GM21423 (cell line): ENCODE measurements at regions not wholly inside any gene's neighbourhood (a gene's known extent, or its start where the extent isn't known, plus 50 kb on each side); places are given as distances from the start of the nearest gene placed in this dataset.
"Not testable (repeated sequence)": the region's sequence is repeated elsewhere in the genome, so short reads cannot be mapped to it uniquely, and the experiment has no call there.

Experiments
- ATAC-seq: cut with Tn5 transposase; IDR thresholded peaks from one replicate; pipeline ENCODE4 v1.9.1; 2021; ENCODE audit warnings: mild to moderate bottlenecking, moderate library complexity; ENCODE audit not compliant: unreplicated experiment

DNA sequence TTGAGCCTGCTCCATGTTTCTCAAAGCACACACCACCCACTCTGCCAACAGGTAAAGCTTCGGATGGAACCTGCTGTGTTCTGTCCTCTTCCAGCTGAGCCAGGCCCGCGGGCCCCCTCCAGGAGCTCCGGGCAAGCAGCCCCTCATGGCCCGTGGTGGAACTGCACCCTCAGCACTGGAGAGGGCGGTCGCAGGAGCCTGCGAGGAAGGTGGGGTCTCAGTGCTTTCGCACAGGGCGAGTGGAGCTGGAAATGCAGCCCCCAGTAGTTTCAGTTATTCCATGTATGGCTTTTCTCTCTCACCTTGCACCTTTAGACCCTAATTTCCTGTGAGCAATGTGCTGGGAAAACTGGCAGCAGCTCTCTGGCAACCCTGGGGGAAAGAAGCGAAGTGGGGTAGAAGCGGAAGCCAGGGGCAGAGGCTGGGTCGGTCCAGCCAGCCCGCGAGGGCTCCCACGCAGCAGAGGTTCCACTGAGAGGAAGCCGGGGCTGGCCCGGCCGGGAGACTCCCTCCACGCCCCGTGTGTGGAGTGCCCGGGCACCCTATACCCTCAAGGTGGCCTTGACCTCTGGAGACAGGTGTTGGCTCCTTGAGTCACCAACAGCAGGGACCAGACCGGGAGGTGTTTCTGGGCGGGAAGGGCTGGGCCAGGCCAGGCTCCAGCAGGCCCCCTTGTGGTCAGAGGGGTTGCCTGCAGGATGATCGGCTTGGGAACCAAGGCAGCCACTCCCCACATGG is 119.9 kb upstream of the TMEM45B start:
- peak; percentile 85 for ATAC-seq

DNA sequence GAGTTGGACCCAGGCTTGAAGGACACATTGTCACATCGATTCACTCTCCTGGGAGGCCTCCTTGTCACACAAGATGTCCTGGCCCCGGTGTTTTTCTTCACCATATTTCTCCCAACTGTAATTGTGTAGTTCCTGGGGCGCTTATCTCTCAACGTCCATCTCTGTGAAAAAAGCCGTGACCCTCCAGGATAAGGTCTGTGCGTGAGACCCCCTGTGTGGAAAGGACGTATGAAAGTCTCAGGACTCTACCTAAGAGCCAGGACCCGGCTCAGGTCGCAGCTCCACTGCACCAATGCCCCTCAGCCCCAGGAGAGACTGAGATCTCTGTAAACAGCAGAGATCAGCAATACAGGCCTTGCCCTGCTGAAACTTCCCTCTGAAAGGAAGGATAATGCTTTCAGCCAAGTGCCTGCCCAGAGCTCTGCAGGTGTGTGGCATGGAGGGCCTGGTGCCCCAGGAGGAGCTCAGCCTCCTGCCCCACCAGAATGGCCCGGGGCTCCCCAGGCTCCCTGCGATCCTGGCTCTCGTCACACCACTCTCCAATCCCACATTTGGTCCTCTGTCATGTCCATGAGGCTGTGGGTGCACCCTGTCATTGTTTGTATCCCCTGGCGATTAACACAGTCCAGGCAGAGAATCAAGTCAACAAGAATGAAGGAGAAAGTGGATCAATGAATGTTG is 119.2 kb upstream of the TMEM45B start:
- ATAC-seq, result no peak

DNA sequence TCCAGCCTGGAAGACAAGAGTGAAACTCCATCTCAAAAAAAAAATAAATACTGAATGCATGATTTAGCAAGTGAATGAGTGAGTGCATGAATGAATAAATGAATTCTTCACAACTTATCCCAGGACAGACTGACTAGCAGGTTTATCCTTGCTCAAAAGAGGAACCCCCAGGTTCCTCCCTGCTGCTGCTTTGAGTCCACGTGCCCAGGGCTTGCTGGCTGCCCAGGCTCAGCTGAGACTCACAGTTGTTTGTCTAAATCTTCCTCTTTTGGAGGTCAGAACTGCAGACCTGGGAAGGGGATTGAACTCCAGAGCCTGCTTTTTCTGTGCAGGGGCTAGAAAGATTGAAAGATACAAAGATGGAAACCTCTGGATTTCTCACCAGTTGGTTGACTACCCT is 117.4 kb upstream of the TMEM45B start:
- ATAC-seq, result no peak

DNA sequence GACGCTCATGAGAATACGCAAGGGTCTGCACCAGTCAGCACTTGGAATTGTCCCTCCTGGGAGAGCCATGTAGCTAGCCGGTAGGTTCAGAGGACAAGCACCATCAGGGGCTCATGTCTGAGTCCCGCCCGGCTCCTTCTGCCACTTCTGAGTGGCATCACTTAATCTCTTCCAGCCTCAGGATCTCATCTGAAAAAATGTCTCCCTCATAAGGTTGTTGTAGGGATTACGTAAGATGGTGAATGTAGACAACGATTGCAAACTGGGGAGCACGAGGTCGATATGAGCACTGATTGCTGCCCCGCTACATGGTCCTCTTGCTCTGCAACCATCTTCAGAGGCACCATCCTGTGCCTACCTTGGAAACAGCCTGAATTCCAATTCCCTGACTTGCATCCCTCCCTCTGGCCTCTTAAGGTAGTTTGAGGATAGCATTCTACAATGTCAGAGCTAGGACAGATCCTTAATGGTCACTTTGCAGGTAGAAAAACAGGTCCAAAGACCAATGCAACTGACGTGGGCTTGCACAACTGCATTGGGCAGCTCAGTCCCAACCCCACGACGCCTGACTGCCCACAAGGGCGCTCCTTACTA is 115.8 kb upstream of the TMEM45B start:
- no peak for ATAC-seq

DNA sequence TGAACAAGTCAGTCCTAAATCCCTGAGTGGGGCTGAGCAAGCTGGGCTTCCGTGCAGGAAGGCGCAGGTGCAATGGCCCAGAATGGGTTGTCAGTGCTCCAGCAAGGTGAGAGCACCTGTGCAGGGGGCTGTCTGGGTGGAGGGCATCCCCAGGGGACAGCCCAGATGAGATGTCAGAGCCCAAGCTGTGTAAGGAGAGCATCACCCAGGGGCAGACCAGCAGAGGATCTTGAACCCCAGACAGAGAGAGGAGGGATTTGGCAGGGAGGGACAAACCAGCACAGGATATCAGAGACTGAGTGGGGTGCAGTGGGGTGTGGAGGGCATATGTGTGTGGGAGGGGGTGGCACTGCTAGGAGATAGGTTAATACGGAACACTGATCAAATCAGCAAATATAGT is 114.9 kb upstream of the TMEM45B start:
- no peak for ATAC-seq

DNA sequence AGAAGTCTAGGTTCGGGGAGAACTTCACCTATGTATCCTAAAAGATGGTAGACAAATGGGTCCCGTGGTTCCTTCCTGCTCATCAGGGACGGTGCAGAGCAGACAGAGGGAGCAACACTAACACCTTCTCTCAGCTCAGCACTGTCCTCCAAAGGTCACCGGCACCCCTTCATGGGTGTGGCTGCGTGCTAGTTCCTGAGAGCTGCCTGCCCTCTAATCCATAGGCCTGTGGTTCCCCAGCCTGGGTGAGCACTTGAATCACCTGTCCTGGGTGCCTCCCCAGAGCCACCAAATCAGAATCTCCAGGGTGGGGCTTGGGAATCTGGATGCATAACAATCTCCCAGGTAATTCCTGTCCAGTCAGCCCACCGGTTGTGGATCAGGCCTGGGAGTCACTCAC is 113.9 kb upstream of the TMEM45B start:
- no peak for ATAC-seq

DNA sequence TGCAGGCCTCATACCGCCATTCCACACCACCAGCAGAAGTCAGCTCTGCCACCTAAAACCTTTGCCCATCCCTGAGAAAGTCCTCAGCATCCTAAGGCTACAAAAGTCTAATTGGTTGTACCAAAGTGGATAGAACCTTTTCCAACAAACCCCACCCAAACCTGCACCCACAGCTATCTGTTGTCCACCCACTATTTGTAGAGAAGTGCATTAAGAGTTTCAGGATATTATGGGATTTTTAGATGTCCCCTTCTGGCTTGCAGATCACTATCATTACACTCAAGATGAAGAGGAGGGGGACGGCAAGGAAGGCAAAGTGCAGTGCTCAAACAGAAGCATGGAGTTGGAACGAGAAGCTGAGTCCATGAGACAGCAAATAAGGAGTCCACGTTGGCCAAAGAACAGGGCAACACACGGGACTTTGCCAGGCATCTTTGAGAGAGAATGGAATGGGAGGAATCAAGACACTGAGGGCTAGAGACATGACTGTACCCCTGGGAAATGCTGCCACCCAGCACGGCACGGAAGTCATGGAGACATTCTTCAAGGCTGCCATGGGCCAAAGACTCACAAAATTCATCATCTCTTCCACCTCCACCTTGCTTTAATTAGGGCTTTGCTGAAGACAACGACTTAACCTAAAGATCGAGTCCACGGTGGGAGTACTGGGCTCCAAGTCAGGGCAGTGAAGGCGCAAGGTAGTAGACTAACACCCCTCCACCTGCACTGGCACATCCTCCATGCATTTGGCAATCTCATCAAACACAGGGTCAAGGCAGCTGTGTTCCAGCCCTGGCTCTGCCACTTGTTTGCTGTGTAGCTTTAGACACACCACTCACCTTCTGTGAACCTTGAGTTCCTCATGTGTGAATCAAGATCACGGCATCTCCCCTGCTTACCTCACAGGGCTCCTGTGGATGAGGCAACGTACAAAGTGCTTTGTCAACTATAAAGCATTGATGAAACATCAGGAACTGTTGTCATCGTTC is 112.9 kb upstream of the TMEM45B start:
- ATAC-seq, result no peak

DNA sequence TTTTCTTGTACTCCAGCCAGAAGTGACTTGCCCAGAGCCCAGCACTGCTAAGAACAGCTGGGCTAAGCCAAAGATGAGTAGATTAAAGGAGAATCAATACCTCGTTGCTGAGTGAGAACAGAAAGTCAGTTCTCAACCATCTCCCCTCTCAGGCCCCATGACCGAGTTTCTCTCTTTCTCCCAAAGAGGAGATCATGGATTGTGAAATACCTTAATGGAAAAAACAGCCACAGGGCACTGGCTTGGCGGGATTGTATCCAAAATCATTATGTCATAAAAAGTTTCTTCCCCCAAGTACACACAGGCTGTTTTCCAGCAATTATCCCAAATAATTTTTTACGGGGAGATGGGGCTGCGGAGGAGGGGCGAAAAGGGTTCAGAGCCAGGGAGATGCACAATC is 111.8 kb upstream of the TMEM45B start:
- no peak for ATAC-seq

DNA sequence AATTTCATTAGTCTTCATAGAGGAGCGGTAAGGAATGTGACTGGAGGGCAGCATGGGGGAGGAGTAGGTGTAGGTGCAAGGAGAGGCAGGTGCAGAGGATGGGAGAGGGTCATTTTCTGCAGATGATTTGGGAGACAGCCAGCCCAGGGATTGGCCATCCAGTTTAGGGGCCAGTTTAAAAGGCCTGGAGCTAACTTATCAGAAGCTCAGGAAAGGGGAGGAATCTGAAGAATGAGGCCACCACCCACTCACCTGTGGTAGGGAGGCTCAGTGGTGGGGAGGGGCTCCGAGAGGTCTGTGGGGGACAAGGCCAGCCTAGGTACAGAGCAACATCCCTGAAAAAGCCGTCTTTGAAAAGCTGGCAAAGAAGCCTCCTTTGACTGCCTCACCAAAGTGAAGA is 110.8 kb upstream of the TMEM45B start:
- ATAC-seq, result no peak

DNA sequence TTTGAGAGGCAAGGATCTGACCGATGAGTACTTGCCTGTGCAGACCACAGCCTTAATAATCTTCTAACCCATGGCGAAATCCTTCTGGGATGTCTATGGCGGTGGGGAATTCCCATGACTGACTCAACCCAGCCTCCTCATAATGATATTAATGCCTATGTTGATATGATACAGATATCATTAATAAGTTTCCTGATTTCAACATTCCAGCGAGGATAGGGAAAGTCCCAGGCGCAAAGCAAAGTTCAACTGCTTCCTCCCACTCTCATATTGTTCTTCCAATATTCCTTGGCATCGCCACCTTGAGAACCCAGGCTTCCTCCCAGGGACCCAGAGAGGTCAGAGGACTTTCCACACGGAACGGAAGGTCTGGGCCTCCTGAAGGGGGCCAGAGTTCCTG is 110.3 kb upstream of the TMEM45B start:
- no peak for ATAC-seq

DNA sequence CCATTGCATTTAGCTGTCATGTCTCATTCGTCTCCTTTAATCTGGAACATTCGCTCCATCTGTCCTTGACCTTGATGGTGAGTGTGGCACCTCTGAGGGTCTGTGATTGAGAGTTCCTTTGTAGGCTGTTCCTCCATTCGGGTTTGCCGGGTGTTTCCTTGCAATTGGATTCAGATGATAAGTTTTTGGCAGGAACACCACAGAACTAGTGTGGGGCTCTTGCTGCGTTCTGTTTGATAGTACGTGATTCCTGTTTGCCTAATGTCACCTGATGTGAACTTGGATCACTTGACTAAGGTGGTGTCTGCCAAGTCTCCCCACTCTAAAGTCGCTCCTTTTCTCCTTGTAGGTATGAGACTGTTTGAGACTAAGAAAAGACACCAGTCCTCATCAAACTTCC is 109.7 kb upstream of the TMEM45B start:
- no peak for ATAC-seq

DNA sequence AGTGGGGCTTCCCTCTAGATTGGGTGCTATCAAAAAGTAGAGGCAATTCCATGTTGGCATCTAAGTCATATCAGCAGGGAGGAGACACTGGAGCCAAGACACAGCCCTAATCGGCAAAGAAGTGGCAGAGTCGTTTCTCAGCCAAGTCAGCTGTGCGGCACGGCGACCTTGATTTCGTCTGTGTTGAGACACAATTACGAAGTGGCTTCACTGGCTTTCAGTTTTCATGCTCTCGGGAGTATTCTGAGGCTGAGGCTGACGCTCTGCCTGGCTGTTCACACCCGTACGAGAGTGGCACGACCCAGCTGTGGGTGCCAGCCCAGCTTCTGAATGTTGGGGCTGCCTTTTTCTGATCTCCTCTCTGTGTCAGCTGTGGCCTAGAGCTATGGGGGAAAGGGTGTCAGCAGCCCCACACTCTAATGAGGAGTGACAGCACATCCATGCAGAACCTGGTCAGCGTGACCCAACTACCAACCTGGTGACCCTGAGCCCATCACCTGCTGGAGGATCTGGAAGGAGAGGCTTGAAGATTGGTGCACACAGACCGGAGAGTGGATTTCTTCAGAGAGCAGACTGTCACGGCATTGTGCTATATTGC is 105.7 kb upstream of the TMEM45B start:
- ATAC-seq, result no peak

DNA sequence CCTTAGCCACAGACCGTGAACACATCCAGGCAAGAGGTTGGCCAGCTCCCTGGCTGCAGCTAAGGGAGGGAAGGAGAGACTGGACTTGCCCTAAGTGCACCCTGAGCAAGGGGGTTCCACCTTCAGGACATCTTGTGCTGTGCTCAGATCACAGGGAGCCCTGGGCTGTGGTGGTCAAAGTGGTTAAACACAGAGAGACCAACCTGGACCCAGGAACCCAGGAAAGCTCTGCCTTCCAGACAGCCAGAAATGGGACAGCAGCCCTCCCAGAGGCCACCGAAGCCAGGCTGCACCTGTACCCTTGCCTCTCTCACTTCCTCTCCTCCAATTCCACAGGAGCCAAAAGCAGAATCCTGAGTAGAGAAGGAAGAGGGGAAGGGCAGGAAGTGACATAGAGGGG is 105.2 kb upstream of the TMEM45B start:
- ATAC-seq, result no peak

DNA sequence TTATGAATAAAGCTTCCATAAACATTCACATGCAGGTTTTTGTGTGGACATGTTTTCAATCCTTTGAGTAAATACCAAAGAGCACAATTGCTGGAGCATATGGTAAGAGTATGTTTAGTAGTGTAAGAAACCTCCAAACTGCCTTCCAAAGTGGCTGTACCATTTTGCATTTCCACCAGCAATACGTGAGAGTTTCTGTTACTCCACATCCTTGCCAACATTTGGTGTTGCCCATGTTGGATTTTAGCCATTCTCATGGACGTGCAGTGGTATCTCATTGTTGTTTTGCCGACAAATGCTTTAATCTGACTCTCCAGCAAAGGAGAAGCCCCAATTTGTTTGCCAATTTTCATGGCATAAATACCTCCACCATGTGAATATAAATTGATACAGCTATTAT is 103.9 kb upstream of the TMEM45B start:
- no peak for ATAC-seq

DNA sequence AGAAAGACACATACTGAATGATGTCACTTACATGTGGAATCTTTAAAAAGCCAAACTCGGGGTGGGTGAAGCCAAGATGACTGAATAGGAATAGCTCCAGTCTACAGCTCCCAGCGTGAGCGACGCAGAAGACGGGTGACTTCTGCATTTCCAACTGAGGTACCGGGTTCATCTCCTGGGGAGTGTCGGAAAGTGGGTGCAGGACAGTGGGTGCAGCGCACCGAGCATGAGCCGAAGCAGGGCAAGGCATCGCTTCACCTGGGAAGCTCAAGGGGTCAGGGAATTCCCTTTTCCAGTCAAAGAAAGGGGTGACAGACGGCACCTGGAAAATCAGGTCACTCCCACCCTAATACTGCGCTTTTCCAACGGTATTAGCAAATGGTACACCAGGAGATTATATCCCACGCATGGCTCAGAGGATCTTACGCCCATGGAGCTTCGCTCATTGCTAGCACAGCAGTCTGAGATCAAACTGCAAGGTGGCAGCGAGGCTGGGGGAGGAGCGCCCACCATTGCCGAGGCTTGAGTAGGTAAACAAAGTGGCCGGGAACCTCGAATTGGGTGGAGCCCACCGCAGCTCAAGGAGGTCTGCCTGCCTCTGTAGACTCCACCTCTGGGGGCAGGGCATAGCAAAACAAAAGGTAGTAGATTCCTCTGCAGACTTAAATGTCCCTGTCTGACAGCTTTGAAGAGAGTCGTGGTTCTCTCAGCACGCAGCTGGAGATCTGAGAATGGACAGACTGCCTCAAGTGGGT is 103.0 kb upstream of the TMEM45B start:
- not testable (repeated sequence) for ATAC-seq

DNA sequence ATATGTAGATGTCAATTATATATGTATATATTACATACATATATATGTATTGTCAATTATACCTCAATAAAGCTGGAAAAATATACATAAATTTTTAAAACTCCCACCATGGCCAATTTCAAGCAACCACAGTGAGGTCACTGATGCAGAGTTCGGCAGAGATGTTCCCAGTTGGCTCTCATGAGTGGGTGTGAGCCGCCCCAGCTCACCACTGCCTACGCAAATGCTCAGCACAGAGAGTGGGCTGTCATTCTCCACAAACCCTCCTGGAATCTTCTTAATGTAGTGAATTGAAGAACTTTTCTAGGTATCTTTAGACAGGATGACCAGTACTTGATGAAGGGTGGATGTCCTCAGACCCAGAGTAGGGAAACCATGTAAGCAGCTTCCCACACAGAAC is 96.6 kb upstream of the TMEM45B start:
- ATAC-seq, result no peak

DNA sequence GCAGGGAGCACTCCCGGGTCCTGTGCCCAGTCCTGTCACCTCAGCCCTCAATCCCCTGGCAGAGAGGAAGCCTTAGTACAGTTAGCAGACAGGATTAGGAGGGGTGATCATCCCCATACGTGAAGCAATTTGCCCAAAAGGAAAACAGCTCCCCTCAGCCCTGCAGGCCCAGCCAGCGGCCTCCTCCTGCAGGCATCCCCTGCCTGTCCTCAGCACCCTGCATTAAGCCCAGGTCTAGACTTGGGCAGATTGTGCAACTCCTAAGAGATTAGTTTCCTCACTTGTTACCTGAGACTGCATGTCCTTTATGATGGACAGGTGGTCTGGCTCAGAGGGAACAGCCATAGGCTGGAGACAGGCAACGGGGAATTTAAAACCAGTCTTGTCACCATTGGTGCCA is 95.5 kb upstream of the TMEM45B start:
- ATAC-seq, result no peak

DNA sequence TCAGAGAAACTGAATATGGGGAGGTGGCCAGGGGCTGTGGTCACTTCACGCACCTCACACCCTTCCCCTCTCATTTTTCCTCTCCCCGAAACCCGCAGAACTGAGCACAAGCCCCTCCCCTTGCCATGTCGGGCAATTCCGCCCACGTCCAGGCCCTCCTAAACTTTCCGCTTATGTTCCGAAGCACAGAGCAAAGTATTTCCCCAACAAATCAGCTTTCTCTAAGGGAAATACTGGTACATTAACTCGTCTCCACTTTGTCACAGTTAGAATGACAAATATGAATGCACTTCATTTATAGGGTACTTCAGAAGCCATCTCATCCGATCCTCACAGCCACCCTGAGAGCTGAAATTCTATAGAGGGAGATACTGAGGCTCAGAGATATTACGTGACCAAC is 94.7 kb upstream of the TMEM45B start:
- no peak for ATAC-seq

DNA sequence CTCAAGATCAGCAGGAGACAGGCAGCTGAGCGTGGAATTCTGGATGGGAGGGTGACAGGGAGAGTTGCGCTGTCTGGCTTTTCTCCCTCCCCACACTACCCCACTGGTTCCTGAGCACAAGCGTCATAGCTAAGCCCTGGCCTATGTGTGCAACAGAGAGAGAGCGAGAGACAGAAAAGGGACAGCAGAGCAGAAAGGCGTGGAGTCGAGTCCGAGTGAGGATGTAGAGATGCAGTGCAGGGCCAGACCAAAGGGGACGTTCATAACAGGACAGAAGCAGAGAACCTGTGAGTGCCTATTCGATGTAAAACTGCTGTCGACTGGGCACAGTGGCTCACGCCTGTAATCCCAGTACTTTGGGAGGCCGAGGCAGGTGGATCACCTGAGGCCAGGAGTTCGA is 94.0 kb upstream of the TMEM45B start:
- no peak for ATAC-seq

DNA sequence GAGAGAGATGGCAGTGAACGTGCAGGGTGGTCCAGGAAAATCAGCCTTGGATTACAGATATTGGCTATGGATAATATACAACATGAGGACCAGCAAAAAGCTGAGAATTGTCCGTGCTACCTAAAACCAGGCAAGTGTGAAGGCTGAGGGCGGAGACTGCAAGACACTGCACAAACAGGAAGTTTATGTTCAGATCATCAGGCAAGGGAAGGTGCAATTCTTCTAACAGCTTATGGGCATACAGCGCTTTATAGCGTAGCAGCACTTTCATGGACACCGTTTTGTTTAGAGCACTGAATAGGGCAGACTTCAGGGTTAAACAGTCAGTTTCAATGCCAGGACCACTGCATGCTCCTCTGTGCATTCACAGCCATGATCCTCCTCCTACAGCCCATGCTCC is 93.1 kb upstream of the TMEM45B start:
- no peak for ATAC-seq
